CD4-positive, alpha-beta T cell (primary cell): ENCODE measurements at regions not wholly inside any gene's neighbourhood (a gene's known extent, or its start where the extent isn't known, plus 50 kb on each side); places are given as distances from the start of the nearest gene placed in this dataset.

ENCODE experiments used
- ATAC-seq: fragments of 200-7000 bp; cut with Tn5 transposase; one replicate; pipeline ENCODE4 v1.10.0; 2022; ENCODE audit warnings: mild to moderate bottlenecking; ENCODE audit not compliant: poor library complexity
- CTCF ChIA-PET: fragments of 350-600 bp; sonication (Branson Sonifier 250); formaldehyde crosslinking; loops from one replicate; lab custom pipeline; 2021; ENCODE audit warnings: antibody characterized with exemption, inconsistent platforms; lab: Charles Lee
- POLR2A ChIA-PET: fragments of 350-600 bp; sonication (Branson Sonifier 250); formaldehyde crosslinking; loops from one replicate; lab custom pipeline; 2021; ENCODE audit warnings: antibody characterized with exemption, inconsistent platforms; lab: Charles Lee
- DNase-seq, 14 experiments: peaks; one replicate each; pipeline ENCODE4 v3.0.0-alpha.2; 2013 to 2020; ENCODE audit warnings: mixed read lengths in 2 of 14
- H3K27ac ChIP-seq, 2 donors: one replicate each; pipeline versions ENCODE4 v1.5.1 to v1.7.0; 2013; ENCODE audit warnings: low read length in 2 of 2, low read depth in 1 of 2, mild to moderate bottlenecking in 1 of 2
- H3K27me3 ChIP-seq, 2 experiments: 1 replicate in 1 of 2; 2 replicates in 1 of 2; pipeline versions ENCODE4 v1.6.1 to v1.7.0; 2013; ENCODE audit warnings: low read length in 2 of 2, control low read depth in 1 of 2, mild to moderate bottlenecking in 1 of 2, moderate library complexity in 1 of 2; ENCODE audit not compliant: insufficient read depth in 2 of 2, control insufficient read depth in 1 of 2
- H3K36me3 ChIP-seq: one replicate; pipeline ENCODE4 v1.6.1; 2013; ENCODE audit warnings: low read length, control low read depth; ENCODE audit not compliant: insufficient read depth
- H3K4me1 ChIP-seq: one replicate; pipeline ENCODE4 v1.6.1; 2013; ENCODE audit warnings: low read length, control low read depth; ENCODE audit not compliant: insufficient read depth
- H3K4me3 ChIP-seq: one replicate; pipeline ENCODE4 v1.5.1; 2013; ENCODE audit warnings: mild to moderate bottlenecking, low read length, moderate library complexity
- H3K9me3 ChIP-seq, 2 experiments: 1 replicate in 1 of 2; 2 replicates in 1 of 2; pipeline versions ENCODE4 v1.6.1 to v1.7.0; 2013; ENCODE audit warnings: low read length in 2 of 2, mild to moderate bottlenecking in 2 of 2, control low read depth in 1 of 2, moderate library complexity in 1 of 2; ENCODE audit not compliant: control insufficient read depth in 1 of 2, insufficient read depth in 1 of 2
- H3K27ac Mint-ChIP-seq: one replicate; pipeline ENCODE4 v1.8.0; 2020; ENCODE audit warnings: mixed read lengths
- H3K27me3 Mint-ChIP-seq: one replicate; pipeline ENCODE4 v1.8.0; 2021; ENCODE audit warnings: mixed read lengths
- H3K36me3 Mint-ChIP-seq: one replicate; pipeline ENCODE4 v1.8.0; 2021; ENCODE audit warnings: low read depth, mixed read lengths
- H3K4me1 Mint-ChIP-seq: one replicate; pipeline ENCODE4 v1.8.0; 2021; ENCODE audit warnings: low read depth, mixed read lengths
- H3K4me3 Mint-ChIP-seq: one replicate; pipeline ENCODE4 v1.8.0; 2020; ENCODE audit warnings: mild to moderate bottlenecking, mixed read lengths
- H3K9me3 Mint-ChIP-seq: one replicate; pipeline ENCODE4 v1.8.0; 2020; ENCODE audit warnings: mixed read lengths
- intact Hi-C, 2 experiments: fragments of 100-400 bp; cut with DNase I in 1 of 2; cut with micrococcal nuclease in 1 of 2; formaldehyde crosslinking; loops; one replicate each; pipeline versions ENCODE4 v1.15.1 to v1.9.0; 2023 to 2025; cut with DNase I, micrococcal nuclease
- TF ChIP-seq, protein P1 (sequence below): fragments of 200-600 bp; IDR thresholded peaks from one replicate; pipeline ENCODE4 v1.8.0; 2022; ENCODE audit warnings: antibody characterized with exemption, mild to moderate bottlenecking

DNA sequence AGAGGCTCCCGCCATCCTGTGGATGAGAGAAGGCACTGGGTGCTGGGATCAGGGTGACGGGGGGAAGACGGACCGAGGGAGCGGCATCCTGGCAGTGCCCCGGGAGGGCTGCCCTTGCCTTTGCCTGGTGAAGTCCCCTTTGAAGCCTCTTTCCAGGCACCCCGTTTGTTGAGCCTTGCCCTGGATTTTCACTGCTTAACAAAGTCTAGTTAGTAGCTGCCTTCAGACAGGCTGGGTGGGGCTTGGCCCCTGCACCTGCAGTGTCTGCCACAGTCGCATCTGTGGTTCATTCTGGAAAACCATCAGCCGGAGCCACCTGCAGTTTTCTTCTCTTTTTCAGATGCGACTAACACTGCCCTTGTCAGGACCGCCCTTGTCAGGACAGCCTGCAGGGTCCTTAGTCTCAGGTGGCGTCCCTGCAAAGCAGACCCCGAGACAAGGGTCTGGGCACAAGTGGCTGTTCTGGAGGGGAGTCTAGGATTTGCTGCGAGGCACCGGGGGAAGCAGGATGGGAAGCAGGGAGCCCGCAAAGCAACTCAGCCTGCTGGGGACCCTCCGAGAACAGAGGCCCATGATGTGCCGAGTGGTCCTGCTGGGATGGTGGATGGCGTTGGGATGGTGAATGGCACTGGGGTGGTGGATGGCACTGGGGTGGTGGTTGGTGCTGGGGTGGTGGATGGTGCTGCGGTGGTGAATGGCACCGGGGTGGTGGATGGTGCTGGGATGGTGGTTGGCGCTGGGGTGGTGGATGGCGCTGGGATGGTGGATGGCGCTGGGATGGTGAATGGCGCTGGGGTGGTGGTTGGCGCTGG lies 147.9 kb upstream of the COL5A1 start:
- no peak overlapping the region for H3K27ac Mint-ChIP-seq
- DNase-seq (peak in 3 of 14 experiments; percentile 0 to 16 (median 14)), ATAC-seq (no peak)
- no peaks in the 10 kb centered on the region for H3K36me3 ChIP-seq
- peaks cover 10% of the 10 kb centered on the region for H3K27me3 Mint-ChIP-seq
- H3K9me3 Mint-ChIP-seq = no peaks in the 10 kb centered on the region
- H3K4me1 ChIP-seq = no peaks in the 10 kb centered on the region
- H3K4me3 ChIP-seq = no peak overlapping the region
- H3K9me3 ChIP-seq = peaks cover 0 to 13% of the 10 kb centered on the region in 2 experiments
- H3K27ac ChIP-seq = no peak overlapping the region
- no peak overlapping the region for H3K4me3 Mint-ChIP-seq
- peaks cover 4 to 5% of the 10 kb centered on the region in 2 experiments for H3K27me3 ChIP-seq
- ChIA-PET CTCF (no interaction called here), POLR2A (no interaction called here)
- TF ChIP-seq, protein P1, sequence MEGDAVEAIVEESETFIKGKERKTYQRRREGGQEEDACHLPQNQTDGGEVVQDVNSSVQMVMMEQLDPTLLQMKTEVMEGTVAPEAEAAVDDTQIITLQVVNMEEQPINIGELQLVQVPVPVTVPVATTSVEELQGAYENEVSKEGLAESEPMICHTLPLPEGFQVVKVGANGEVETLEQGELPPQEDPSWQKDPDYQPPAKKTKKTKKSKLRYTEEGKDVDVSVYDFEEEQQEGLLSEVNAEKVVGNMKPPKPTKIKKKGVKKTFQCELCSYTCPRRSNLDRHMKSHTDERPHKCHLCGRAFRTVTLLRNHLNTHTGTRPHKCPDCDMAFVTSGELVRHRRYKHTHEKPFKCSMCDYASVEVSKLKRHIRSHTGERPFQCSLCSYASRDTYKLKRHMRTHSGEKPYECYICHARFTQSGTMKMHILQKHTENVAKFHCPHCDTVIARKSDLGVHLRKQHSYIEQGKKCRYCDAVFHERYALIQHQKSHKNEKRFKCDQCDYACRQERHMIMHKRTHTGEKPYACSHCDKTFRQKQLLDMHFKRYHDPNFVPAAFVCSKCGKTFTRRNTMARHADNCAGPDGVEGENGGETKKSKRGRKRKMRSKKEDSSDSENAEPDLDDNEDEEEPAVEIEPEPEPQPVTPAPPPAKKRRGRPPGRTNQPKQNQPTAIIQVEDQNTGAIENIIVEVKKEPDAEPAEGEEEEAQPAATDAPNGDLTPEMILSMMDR = no peak
- no peaks in the 10 kb centered on the region for H3K36me3 Mint-ChIP-seq
- intact Hi-C loops = no loop called here
- no peaks in the 10 kb centered on the region for H3K4me1 Mint-ChIP-seq

DNA sequence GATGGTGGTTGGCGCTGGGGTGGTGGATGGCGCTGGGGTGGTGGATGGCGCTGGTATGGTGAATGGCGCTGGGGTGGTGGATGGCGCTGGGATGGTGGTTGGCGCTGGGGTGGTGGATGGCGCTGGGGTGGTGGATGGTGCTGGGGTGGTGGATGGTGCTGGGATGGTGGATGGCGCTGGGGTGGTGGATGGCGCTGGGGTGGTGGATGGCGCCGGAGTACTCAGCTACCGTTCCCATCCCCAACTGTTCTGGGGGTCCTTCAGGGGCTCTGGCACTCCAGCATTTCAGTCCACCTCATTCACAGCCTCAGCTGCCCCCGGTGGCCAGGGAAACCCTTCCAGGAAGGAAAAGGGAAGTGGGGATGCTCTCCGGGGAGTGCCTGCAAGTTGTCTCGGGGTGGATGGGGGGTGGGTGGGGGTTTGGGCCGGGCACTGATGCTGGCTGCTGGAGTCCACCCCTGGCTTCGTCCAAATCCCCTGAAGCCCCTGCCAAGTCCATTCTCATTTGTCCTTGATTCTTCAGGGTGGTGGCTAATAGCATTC lies 147.3 kb upstream of the COL5A1 start:
- DNase-seq (no peak), ATAC-seq (no peak)
- TF ChIP-seq, protein P1 = no peak
- no peaks in the 10 kb centered on the region for H3K4me1 ChIP-seq
- no peak overlapping the region for H3K4me3 ChIP-seq
- Mint-ChIP-seq H3K27ac (no peak overlapping the region), H3K27me3 (peaks cover 10% of the 10 kb centered on the region), H3K9me3 (no peaks in the 10 kb centered on the region), H3K4me1 (no peaks in the 10 kb centered on the region), H3K4me3 (no peak overlapping the region), H3K36me3 (no peaks in the 10 kb centered on the region)
- intact Hi-C loops = no loop called here
- H3K27me3 ChIP-seq = peaks cover 4 to 5% of the 10 kb centered on the region in 2 experiments
- ChIA-PET CTCF (no interaction called here), POLR2A (no interaction called here)
- no peak overlapping the region for H3K27ac ChIP-seq
- no peaks in the 10 kb centered on the region for H3K36me3 ChIP-seq
- H3K9me3 ChIP-seq = peaks cover 0 to 10% of the 10 kb centered on the region in 2 experiments

DNA sequence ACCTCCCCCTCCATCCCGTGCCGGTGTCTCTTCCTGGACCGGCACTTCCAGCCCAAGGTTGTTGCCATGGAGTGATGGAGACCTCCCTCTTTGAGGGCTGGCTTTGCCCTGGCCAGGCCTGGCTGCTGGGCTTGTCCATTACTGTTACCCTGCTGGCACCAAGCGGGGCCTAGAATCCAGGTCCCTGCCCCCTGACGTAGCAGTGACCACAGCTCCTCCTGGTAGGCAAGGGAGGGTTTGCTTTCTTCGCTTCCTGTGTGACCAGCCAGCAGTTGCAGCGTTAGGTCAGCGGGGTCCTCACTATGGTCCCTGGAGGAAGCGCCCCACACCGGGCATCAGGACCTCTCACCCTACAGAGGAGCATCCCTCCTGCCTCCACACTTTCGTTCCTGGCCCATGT lies 146.7 kb upstream of the COL5A1 start:
- CTCF ChIA-PET = no interaction called here
- Mint-ChIP-seq H3K36me3 (no peaks in the 10 kb centered on the region), H3K27me3 (peaks cover 10% of the 10 kb centered on the region), H3K27ac (no peak overlapping the region), H3K4me3 (no peak overlapping the region), H3K9me3 (no peaks in the 10 kb centered on the region), H3K4me1 (no peaks in the 10 kb centered on the region)
- DNase-seq (peak in 2 of 14 experiments; percentile 2 to 25), ATAC-seq (no peak)
- no peaks in the 10 kb centered on the region for H3K36me3 ChIP-seq
- H3K9me3 ChIP-seq = peaks cover 0 to 10% of the 10 kb centered on the region in 2 experiments
- no peak overlapping the region for H3K4me3 ChIP-seq
- intact Hi-C loops = no loop called here
- H3K4me1 ChIP-seq = no peaks in the 10 kb centered on the region
- H3K27ac ChIP-seq = no peak overlapping the region
- POLR2A ChIA-PET = no interaction called here
- TF ChIP-seq, protein P1 = no peak
- peaks cover 4 to 5% of the 10 kb centered on the region in 2 experiments for H3K27me3 ChIP-seq
